ENCODE measurements at regions not wholly inside any gene's neighbourhood (a gene's known extent, or its start where the extent isn't known, plus 50 kb on each side); places are given as distances from the start of the nearest gene placed in this dataset.
"Not testable (repeated sequence)": the region's sequence is repeated elsewhere in the genome, so short reads cannot be mapped to it uniquely, and the experiment has no call there.

DNA sequence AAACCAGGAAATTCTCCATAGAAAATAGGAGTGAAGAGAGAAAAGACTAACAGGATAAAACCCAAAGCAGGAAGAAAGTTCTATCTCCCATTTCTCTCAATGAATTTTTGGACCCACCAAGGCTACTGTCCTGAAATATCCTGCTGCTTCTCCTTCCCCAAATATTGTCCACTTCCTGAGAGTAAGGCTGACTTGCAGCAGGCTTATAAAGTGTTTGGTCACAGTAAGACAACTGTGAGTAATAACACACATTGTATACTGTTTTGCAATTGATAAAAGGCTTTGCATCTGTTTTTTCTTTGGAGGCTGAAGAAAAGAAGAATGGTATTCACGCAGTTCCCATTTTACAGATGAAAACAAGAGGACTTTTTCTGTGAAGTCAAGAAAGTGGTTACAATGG lies 52.8 kb downstream of the FOXD4L6 start:
- not testable (repeated sequence) for DNase-seq (ENCODE audit: low read depth)

DNA sequence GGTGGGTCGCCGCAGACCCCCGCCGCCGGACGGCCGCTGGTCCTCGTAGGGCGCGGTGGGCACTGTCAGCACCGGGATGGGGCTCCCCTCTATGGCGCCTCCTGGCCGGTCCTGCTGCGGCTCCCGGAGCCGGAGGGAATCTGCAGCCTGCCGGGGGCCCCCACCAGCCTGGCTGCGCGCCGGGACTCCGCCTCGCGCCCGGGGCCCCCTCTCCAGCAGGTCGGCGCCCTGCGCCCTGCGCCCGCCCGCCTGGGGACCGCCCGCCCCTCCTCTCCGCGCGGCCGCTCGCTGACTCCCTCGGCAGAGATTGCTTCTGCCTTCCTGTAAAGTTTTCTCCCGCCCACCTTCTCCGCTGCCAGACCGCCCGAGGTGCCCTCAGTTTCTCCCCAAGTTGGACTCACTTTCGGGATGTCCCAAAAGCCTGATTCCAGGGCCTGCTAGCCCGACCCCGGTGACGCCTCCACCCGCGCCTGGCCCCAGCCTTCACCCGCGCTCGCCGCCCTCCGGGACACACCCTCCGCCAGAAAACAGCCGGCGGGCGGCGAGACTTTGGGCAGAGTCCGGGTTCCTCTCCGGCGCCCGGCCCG lies 54.0 kb downstream of the FOXD4L6 start:
- peak; percentile 14 for DNase-seq (ENCODE audit: low read depth)

DNA sequence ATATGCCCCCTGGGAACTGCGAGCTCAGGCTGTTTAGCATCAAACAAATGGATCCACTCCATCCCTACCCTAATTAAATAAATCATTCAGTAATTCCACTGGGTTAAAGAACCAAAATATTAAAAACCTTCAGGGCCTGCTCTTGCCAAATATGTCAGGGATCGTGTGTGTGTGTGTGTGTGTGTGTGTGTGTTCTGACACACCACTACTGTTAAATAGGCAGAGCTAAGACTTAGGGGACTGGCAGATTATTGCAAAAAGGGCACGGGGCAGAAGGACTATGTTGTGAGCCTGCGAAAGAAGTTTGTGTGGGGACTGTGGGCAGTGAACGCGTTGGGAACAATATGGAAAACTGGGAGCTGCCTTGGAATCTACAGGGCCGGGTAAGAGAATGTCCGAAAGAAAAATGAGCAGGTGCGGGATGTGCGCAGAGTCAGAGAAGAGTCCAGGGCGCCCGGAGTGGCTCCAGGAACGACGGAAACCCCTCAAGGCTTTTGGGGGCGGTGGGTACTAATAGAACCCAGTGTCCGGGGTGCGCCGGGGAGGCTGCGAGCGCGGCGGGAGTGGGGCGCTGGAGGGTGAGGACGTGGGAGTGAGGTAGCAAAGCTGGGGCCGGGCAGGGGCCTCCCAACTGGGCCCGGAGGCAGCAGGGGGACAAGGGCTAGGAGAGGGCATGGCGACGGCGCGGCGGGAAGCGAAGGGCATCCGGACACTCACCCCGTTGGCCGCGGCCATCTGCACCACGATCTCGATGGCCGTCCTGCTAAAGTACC lies 54.8 kb downstream of the FOXD4L6 start:
- DNase-seq (ENCODE audit: low read depth): not testable (repeated sequence)

DNA sequence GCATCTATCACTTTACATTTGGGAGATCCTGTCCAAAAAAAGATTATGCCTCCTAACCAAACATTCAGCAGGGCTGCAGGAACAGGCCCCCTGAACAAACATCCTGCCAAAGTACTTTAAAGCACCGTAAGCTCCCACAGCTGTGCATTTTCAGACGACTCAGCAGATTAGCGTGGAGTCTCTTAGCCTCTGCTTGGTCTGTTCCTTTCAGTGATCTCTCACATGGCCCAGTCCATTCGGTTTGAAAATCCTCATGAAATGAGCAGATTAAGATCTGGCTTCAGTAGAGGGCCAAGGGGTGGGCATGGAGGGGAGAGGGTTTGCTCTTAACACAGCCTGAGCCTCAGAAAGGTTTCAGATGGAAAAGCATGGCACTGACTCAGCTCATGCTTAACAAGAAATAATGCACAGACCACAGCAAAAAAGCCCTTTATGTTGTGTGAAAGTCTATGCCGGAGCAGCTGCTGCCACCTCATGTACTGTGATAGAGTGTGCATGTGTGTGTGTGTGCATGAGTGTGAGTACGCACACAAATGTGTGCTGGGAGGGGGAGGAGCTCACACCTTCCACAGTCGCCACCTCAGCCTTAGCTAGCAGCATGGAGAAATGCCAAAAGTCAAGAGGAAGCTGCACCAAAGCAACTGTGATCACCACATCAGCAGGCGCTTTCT lies 64.2 kb downstream of the FOXD4L6 start:
- DNase-seq (ENCODE audit: low read depth): not testable (repeated sequence)

DNA sequence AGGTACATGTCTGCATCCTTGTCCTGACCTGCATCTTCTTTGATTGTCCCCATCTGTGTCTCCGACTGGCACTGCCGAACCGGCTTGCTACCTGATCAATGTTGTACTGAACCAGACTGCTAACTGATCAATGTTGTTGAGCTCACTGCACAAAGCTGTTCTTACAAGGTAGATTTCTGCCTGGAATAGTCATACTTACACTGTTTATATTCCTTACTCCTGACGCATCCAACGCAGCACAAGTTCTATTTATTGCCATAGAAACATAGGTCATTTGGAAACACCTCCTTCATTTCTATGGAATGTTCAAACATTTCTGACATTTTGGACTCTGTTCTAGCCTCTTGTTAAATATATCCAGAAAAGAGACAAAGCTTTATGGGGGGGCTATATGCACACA lies 65.2 kb downstream of the FOXD4L6 start:
- not testable (repeated sequence) for DNase-seq (ENCODE audit: low read depth)

GRCh38 chr9:41059603-41060002 lies 68.9 kb downstream of the FOXD4L6 start:
- DNase-seq (ENCODE audit: low read depth): not testable (repeated sequence)

DNA sequence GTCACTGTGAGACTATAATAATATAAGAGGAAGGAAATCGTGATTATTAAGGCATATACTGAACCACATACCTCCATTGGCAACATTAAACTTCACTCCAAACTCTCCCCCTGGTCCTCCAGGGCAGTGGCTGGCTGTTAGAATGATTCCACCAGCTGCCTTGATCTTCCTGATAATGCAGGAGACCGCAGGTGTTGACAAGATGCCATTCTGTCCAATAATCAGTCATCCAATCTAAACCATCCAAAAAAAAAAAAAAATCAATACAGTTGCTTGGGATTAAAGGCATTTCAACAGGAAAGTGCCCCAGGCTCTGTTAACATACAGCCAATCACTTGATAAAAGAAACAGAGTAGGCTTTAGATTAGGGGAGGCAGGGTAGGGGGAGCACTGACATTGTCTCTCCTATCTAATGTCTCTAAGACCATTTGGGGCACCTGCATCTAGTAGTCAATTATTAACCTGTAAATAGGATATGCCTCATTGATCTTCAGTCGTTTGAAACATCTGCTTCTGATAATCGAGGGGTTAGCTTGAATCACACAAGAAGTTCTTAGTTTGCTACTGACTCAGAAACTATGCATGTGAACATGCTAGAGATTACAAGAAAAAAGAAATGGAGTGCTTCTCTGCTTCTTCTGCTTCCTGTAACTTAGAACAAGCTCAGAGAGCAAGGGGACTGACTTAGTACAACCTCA lies 74.7 kb downstream of the FOXD4L6 start:
- DNase-seq (ENCODE audit: low read depth): not testable (repeated sequence)

DNA sequence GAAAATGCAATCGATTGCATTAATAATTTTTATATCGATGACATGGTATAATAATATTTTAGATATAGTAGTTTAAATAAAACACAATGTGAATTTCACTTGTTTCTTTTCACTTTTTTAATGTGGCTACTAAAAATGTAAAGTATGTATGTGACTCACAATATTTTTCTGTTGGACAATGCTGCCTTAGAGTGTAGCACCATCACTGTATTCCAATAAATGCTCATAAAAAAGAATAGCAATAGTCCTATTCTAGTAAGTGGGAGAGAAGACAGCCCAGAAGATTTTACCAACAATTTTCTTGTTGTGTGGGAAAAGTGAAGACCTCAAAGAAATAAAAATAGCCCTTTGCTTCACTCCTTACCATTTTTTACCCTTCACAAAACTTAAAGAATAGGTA lies 79.8 kb downstream of the FOXD4L6 start:
- DNase-seq (ENCODE audit: low read depth): not testable (repeated sequence)

- not testable (repeated sequence) for DNase-seq (ENCODE audit: low read depth)
Observed at GRCh38 chr9:41047792-41048191, 80.7 kb downstream of the FOXD4L6 start.

- not testable (repeated sequence) for DNase-seq (ENCODE audit: low read depth)
Observed at GRCh38 chr9:41044930-41045329, 83.6 kb downstream of the FOXD4L6 start.

DNA sequence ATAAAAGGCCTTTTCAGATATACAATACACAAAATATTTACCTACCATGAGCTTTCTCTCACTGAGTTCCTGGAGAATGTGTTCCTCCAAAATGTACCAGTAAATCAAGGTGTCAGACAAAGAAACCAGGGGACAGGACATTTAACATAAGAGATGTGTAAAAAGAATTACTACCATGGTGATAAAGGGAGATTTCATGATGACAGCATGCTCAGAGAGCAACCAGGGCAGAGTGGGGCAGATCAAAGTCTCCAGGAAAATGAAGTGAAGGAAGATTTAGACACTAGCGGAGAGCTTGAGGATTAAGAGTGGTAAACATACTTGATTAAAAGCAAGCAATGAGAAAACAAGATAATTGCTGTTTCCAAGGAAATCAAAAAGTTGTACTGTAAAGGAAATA lies 85.0 kb downstream of the FOXD4L6 start:
- not testable (repeated sequence) for DNase-seq (ENCODE audit: low read depth)

DNA sequence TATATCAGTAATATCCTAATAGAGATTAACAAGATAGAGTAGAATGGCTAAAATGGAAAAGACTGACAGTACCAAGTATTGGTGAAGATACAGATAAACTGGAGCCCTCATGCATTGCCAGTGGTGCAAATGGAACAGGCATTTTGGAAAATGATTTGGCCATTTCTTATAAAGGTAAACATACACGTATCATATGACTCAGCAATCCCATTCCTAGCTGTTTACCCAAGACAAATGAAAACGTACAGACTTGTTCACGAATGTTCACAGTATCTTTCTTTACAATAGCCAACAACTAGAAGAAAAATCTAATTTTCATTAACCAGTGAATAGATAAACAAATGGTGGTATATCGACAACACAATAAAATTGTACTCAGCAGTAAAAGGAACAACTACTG lies 86.4 kb downstream of the FOXD4L6 start:
- not testable (repeated sequence) for DNase-seq (ENCODE audit: low read depth)

DNA sequence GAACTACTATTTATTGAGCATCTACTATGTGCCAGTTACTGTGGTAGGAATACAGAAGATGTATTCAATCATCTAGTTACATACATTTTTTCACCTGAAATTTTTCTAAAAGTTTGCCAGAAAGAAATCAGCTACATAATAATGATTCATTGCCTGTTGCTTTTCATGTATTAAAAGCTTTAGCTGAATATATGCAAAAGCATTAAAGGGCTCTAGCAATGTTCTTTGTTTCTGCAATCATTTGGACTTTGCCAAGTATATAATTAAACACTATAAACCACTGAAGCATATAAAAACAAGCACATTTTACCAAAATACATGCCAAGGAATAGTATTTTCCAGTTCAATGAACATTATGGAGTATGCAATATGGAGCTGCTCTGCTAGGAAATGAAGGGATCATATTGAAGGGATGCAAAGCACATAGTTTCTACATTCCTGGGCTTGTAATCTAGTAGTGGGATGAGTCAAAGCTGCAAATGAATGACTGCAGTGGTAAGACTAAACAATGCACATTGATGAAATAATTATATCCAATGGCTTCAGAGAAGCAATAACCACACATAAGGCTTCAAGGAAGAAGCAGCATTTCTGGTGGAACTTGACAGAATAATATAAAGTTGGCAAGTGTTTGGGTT lies 87.7 kb downstream of the FOXD4L6 start:
- DNase-seq (ENCODE audit: low read depth): not testable (repeated sequence)

- not testable (repeated sequence) for DNase-seq (ENCODE audit: low read depth)
Observed at GRCh38 chr9:41035276-41035675, 93.2 kb downstream of the FOXD4L6 start.

- DNase-seq (ENCODE audit: low read depth): not testable (repeated sequence)
Observed at GRCh38 chr9:41034699-41035197, 93.7 kb downstream of the FOXD4L6 start.

DNA sequence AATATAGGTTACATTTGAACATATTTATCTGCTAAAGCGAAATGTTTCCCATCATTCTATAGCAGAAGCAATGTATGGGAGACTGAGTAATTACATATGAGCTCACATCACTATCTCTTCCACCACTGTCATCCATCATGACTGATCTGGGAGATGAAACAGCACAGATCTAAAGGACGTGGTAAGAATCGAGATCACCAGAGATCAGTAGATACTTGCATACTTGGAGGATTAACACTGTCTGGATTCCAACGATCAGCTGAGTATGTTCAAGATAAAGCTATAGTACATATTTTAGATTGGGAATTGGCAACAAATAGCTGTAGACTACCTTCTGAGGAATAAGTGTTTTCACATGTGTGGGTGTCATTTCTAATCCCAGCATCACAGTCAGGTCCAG lies 94.6 kb downstream of the FOXD4L6 start:
- DNase-seq (ENCODE audit: low read depth): not testable (repeated sequence)

DNA sequence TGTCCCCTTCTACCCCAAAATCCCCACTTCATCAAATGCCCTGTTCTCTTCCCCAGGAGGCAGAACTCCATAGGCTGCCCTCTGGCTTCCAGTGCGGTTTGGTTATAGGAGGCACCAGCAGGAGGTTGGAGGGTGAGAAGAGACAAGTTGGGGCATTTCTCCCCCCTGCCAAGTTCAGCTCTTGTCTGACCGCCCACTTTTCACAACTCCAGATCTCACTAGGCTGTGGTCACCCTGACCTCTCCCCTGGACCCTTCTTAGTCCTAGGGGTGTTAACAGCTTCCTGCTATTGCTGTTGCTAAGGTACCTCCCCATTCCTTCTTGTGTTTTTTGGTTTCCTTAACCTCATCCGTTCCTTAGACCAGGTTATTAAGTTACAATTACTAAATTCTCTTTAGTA lies 95.1 kb downstream of the FOXD4L6 start:
- DNase-seq (ENCODE audit: low read depth): not testable (repeated sequence)

- DNase-seq (ENCODE audit: low read depth): not testable (repeated sequence)
Observed at GRCh38 chr9:41026912-41027676, 101.4 kb downstream of the FOXD4L6 start.

DNA sequence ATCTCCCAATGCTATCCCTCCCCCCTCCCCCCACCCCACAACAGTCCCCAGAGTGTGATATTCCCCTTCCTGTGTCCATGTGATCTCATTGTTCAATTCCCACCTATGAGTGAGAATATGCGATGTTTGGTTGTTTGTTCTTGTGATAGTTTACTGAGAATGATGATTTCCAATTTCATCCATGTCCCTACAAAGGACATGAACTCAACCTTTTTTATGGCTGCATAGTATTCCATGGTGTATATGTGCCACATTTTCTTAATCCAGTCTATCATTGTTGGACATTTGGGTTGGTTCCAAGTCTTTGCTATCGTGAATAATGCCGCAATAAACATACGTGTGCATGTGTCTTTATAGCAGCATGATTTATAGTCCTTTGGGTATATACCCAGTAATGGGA lies 106.1 kb downstream of the FOXD4L6 start:
- DNase-seq (ENCODE audit: low read depth): not testable (repeated sequence)

- not testable (repeated sequence) for DNase-seq (ENCODE audit: low read depth)
Observed at GRCh38 chr9:41019858-41020562, 108.5 kb downstream of the FOXD4L6 start.
